SU-DHL-6 (cell line): ENCODE measurements at regions not wholly inside any gene's neighbourhood (a gene's known extent, or its start where the extent isn't known, plus 50 kb on each side); places are given as distances from the start of the nearest gene placed in this dataset.

Source experiments
- H2AFZ ChIP-seq: fragments of 200-600 bp; sonication (generic); 2 replicates; pipeline ENCODE4 v1.6.1; 2014; ENCODE audit warnings: low read depth, mild to moderate bottlenecking, moderate library complexity, mixed read lengths, antibody characterized with exemption, low read length; ENCODE audit not compliant: severe bottlenecking
- H3F3A ChIP-seq: fragments of 200-600 bp; shearing (Covaris generic); 2 replicates; pipeline ENCODE4 v1.6.0; 2016; ENCODE audit warnings: antibody characterized with exemption, mild to moderate bottlenecking; ENCODE audit not compliant: insufficient read depth
- H3K27ac ChIP-seq: fragments of 200-600 bp; sonication (generic); 2 replicates; pipeline ENCODE4 v1.5.1; 2016; ENCODE audit warnings: low read depth, mild to moderate bottlenecking, low read length, moderate library complexity, mixed read lengths
- H3K27me3 ChIP-seq: fragments of 200-600 bp; sonication (generic), shearing (Covaris generic); 2 replicates; pipeline ENCODE4 v1.6.0; 2014; ENCODE audit warnings: mild to moderate bottlenecking, low read length
- H3K36me3 ChIP-seq: fragments of 200-600 bp; sonication (generic); 2 replicates; pipeline ENCODE4 v1.6.1; 2014; ENCODE audit warnings: mild to moderate bottlenecking, low read length, mixed read lengths
- H3K4me2 ChIP-seq: fragments of 300-600, 200-600 bp; shearing (Covaris generic), sonication (generic); 2 replicates; pipeline ENCODE4 v1.6.0; 2014; ENCODE audit warnings: low read length, low read depth, mild to moderate bottlenecking; ENCODE audit not compliant: poor library complexity, severe bottlenecking
- H3K4me3 ChIP-seq: fragments of 200-600 bp; sonication (generic); 2 replicates; pipeline ENCODE4 v1.5.1; 2014; ENCODE audit warnings: antibody characterized with exemption, low read length, mild to moderate bottlenecking, mixed read lengths; ENCODE audit not compliant: insufficient read depth, poor library complexity, severe bottlenecking
- H3K79me2 ChIP-seq: fragments of 200-600 bp; sonication (generic); 2 replicates; pipeline ENCODE4 v1.6.1; 2014; ENCODE audit warnings: mild to moderate bottlenecking, low read length, moderate library complexity; ENCODE audit not compliant: insufficient read depth
- H3K9ac ChIP-seq: fragments of 200-600 bp; sonication (generic); 2 replicates; pipeline ENCODE4 v1.7.0; 2014; ENCODE audit warnings: mild to moderate bottlenecking, low read length
- H3K9me2 ChIP-seq: fragments of 200-600 bp; sonication (generic); replicated peaks from 2 replicates; pipeline ENCODE4 v1.6.1; 2014; ENCODE audit warnings: low read length; ENCODE audit not compliant: insufficient read depth
- H3K9me3 ChIP-seq: fragments of 200-600 bp; sonication (generic); 2 replicates; pipeline ENCODE4 v1.6.1; 2014; ENCODE audit warnings: low read length, mixed read lengths; ENCODE audit not compliant: insufficient read depth
- H4K20me1 ChIP-seq: fragments of 200-600 bp; sonication (generic); 2 replicates; pipeline ENCODE4 v1.6.1; 2014; ENCODE audit warnings: low read depth, mild to moderate bottlenecking, antibody characterized with exemption, low read length, moderate library complexity, mixed read lengths
- EZH2phosphoT487 ChIP-seq: fragments of 200-600 bp; sonication (generic), shearing (Covaris generic); conservative IDR thresholded peaks from 2 replicates; pipeline ENCODE4 v1.6.1; 2018; ENCODE audit warnings: mild to moderate bottlenecking, antibody characterized with exemption, low read length, moderate library complexity, mixed read lengths
- TF ChIP-seq, protein P1 (sequence below): fragments of 200-600 bp; sonication (generic); IDR thresholded peaks from one replicate; pipeline ENCODE4 v1.5.1; 2017; ENCODE audit warnings: antibody characterized with exemption, mild to moderate bottlenecking, low read length, moderate library complexity; ENCODE audit not compliant: insufficient read depth, poor library complexity, severe bottlenecking

- Histone ChIP-seq H3K79me2 (no peaks in the 10 kb centered on the region), H2AFZ (no peak overlapping the region), H3K27me3 (no peaks in the 10 kb centered on the region), H4K20me1 (no peaks in the 10 kb centered on the region), H3F3A (no peaks in the 10 kb centered on the region), H3K4me2 (no peak overlapping the region), H3K9ac (no peak overlapping the region), H3K4me3 (no peak overlapping the region), H3K27ac (no peak overlapping the region), H3K9me3 (no peaks in the 10 kb centered on the region), H3K9me2 (no peaks in the 10 kb centered on the region), H3K36me3 (no peaks in the 10 kb centered on the region)
- TF ChIP-seq, protein P1, sequence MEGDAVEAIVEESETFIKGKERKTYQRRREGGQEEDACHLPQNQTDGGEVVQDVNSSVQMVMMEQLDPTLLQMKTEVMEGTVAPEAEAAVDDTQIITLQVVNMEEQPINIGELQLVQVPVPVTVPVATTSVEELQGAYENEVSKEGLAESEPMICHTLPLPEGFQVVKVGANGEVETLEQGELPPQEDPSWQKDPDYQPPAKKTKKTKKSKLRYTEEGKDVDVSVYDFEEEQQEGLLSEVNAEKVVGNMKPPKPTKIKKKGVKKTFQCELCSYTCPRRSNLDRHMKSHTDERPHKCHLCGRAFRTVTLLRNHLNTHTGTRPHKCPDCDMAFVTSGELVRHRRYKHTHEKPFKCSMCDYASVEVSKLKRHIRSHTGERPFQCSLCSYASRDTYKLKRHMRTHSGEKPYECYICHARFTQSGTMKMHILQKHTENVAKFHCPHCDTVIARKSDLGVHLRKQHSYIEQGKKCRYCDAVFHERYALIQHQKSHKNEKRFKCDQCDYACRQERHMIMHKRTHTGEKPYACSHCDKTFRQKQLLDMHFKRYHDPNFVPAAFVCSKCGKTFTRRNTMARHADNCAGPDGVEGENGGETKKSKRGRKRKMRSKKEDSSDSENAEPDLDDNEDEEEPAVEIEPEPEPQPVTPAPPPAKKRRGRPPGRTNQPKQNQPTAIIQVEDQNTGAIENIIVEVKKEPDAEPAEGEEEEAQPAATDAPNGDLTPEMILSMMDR = no peak
- TF ChIP-seq EZH2phosphoT487 = no peak
Observed at GRCh38 chr2:236802862-236803261, 233.2 kb downstream of the ACKR3 start.

- Histone ChIP-seq H3K79me2 (no peaks in the 10 kb centered on the region), H3K9ac (no peak overlapping the region), H3F3A (no peaks in the 10 kb centered on the region), H3K9me2 (no peaks in the 10 kb centered on the region), H3K4me3 (no peak overlapping the region), H3K4me2 (no peak overlapping the region), H3K9me3 (no peaks in the 10 kb centered on the region), H4K20me1 (no peaks in the 10 kb centered on the region), H3K36me3 (no peaks in the 10 kb centered on the region), H2AFZ (no peak overlapping the region), H3K27me3 (no peaks in the 10 kb centered on the region), H3K27ac (no peak overlapping the region)
- no peak for TF ChIP-seq EZH2phosphoT487
- TF ChIP-seq, protein P1 = no peak
Observed at GRCh38 chr2:236803621-236804020, 234.0 kb downstream of the ACKR3 start.

GRCh38 chr2:236805800-236806531 is 236.3 kb downstream of the ACKR3 start:
- Histone ChIP-seq H2AFZ (no peak overlapping the region), H3K9me2 (no peaks in the 10 kb centered on the region)

More at GRCh38 chr2:236805800-236806531, 236.3 kb downstream of the ACKR3 start:
- no peak overlapping the region for H3K4me2 ChIP-seq
- H3K36me3 ChIP-seq = no peaks in the 10 kb centered on the region
- no peaks in the 10 kb centered on the region for H3K9me3 ChIP-seq
- TF ChIP-seq, protein P1 = no peak
- no peak for TF ChIP-seq EZH2phosphoT487
- H3K79me2 ChIP-seq = no peaks in the 10 kb centered on the region
- H3K27me3 ChIP-seq = no peaks in the 10 kb centered on the region
- no peaks in the 10 kb centered on the region for H3F3A ChIP-seq
- no peak overlapping the region for H3K9ac ChIP-seq
- H4K20me1 ChIP-seq = no peaks in the 10 kb centered on the region
- H3K4me3 ChIP-seq = no peak overlapping the region
- no peak overlapping the region for H3K27ac ChIP-seq
